A673 (cell line): ENCODE measurements at regions not wholly inside any gene's neighbourhood (a gene's known extent, or its start where the extent isn't known, plus 50 kb on each side); places are given as distances from the start of the nearest gene placed in this dataset.

Source experiments
- EZH2 ChIP-seq: fragments of 200-600 bp; sonication (generic); IDR thresholded peaks from 2 replicates; pipeline ENCODE4 v1.6.1; 2017; ENCODE audit warnings: borderline replicate concordance, low read depth, mild to moderate bottlenecking, mixed read lengths, antibody characterized with exemption, low read length; ENCODE audit not compliant: poor library complexity, severe bottlenecking
- TF ChIP-seq, protein P1 (sequence below): fragments of 300-800, 200-600 bp; sonication (generic); conservative IDR thresholded peaks from 2 replicates; pipeline ENCODE4 v1.5.1; 2017; ENCODE audit warnings: low read depth, mild to moderate bottlenecking, antibody characterized with exemption, low read length, moderate library complexity, mixed read lengths

DNA sequence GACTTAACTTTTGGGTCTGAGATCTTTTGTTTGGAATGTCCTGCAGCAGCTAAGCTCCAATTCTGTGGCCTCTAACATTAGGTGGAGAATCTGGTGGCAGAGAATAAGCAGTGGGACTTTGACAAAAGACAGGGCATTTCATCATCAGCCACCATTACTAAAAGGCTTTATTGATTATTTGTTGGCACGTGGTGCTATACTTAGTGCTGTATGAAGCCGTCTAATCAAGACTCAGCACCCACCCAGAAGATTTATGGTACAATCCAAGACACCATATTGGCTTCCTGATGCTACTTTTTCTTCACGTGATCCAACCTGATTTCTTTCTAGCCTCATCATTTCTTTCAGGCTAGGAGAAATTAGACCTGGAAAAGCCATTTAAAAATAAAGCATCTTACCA, 80.7 kb upstream of the GRAMD1B start:
- no peak for TF ChIP-seq EZH2
- TF ChIP-seq, protein P1, sequence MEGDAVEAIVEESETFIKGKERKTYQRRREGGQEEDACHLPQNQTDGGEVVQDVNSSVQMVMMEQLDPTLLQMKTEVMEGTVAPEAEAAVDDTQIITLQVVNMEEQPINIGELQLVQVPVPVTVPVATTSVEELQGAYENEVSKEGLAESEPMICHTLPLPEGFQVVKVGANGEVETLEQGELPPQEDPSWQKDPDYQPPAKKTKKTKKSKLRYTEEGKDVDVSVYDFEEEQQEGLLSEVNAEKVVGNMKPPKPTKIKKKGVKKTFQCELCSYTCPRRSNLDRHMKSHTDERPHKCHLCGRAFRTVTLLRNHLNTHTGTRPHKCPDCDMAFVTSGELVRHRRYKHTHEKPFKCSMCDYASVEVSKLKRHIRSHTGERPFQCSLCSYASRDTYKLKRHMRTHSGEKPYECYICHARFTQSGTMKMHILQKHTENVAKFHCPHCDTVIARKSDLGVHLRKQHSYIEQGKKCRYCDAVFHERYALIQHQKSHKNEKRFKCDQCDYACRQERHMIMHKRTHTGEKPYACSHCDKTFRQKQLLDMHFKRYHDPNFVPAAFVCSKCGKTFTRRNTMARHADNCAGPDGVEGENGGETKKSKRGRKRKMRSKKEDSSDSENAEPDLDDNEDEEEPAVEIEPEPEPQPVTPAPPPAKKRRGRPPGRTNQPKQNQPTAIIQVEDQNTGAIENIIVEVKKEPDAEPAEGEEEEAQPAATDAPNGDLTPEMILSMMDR, result no peak
